GM23248 (cell line): ENCODE measurements at regions not wholly inside any gene's neighbourhood (a gene's known extent, or its start where the extent isn't known, plus 50 kb on each side); places are given as distances from the start of the nearest gene placed in this dataset.

Source experiments
- DNase-seq: peaks from one replicate; pipeline ENCODE4 v3.0.0-alpha.2; 2015
- H2AFZ ChIP-seq: fragments of 200-600 bp; sonication (generic); 2 replicates; pipeline ENCODE4 v1.6.1; 2016; ENCODE audit warnings: antibody characterized with exemption
- H3F3A ChIP-seq: fragments of 200-600 bp; sonication (generic); 2 replicates; pipeline ENCODE4 v1.6.1; 2016; ENCODE audit warnings: mild to moderate bottlenecking, antibody characterized with exemption, mixed run types; ENCODE audit not compliant: insufficient read depth
- H3K27ac ChIP-seq: fragments of 200-600 bp; sonication (generic); 2 replicates; pipeline ENCODE4 v1.5.1; 2016; ENCODE audit warnings: mild to moderate bottlenecking
- H3K27me3 ChIP-seq: fragments of 200-600 bp; sonication (generic); replicated peaks from 2 replicates; pipeline ENCODE4 v1.6.1; 2016; ENCODE audit warnings: mild to moderate bottlenecking; ENCODE audit not compliant: insufficient read depth
- H3K36me3 ChIP-seq: fragments of 200-600 bp; sonication (generic); 2 replicates; pipeline ENCODE4 v1.6.1; 2016; ENCODE audit warnings: low read depth, mild to moderate bottlenecking
- H3K4me1 ChIP-seq: fragments of 200-600 bp; sonication (generic); 2 replicates; pipeline ENCODE4 v1.6.1; 2016; ENCODE audit warnings: mild to moderate bottlenecking; ENCODE audit not compliant: insufficient read depth
- H3K4me2 ChIP-seq: fragments of 200-600 bp; sonication (generic); one replicate; pipeline ENCODE4 v1.6.1; 2016; ENCODE audit warnings: mild to moderate bottlenecking; ENCODE audit not compliant: unreplicated experiment
- H3K4me3 ChIP-seq: fragments of 200-600 bp; sonication (generic); 2 replicates; pipeline ENCODE4 v1.5.1; 2016; ENCODE audit warnings: mild to moderate bottlenecking
- H3K79me2 ChIP-seq: fragments of 200-600 bp; sonication (generic); 2 replicates; pipeline ENCODE4 v1.6.1; 2016; ENCODE audit warnings: mild to moderate bottlenecking; ENCODE audit not compliant: insufficient read depth
- H3K9ac ChIP-seq: fragments of 200-600 bp; sonication (generic); 2 replicates; pipeline ENCODE4 v1.6.1; 2016; ENCODE audit warnings: mild to moderate bottlenecking
- H3K9me2 ChIP-seq: fragments of 200-600 bp; sonication (generic); 2 replicates; pipeline ENCODE4 v1.6.1; 2016; ENCODE audit warnings: mixed run types, mild to moderate bottlenecking, moderate library complexity; ENCODE audit not compliant: insufficient read depth
- H3K9me3 ChIP-seq: fragments of 200-600 bp; sonication (generic); one replicate; pipeline ENCODE4 v1.6.1; 2017; ENCODE audit warnings: low read depth
- H4K20me1 ChIP-seq: fragments of 200-600 bp; sonication (generic); 2 replicates; pipeline ENCODE4 v1.6.0; 2016; ENCODE audit not compliant: insufficient read depth
- EZH2 ChIP-seq: fragments of 200-600 bp; sonication (generic); IDR thresholded peaks from 2 replicates; pipeline ENCODE4 v1.6.1; 2018; ENCODE audit warnings: antibody characterized with exemption, mild to moderate bottlenecking; ENCODE audit not compliant: insufficient read depth, poor library complexity, severe bottlenecking
- EZH2phosphoT487 ChIP-seq: fragments of 200-600 bp; sonication (generic); IDR thresholded peaks from 2 replicates; pipeline ENCODE4 v1.6.1; 2018; ENCODE audit warnings: antibody characterized with exemption, moderate library complexity, mild to moderate bottlenecking, low read depth; ENCODE audit not compliant: insufficient read depth
- WGBS, 2 experiments: methylation state at CpG; one replicate each; pipeline ENCODE4 v1.1.6; 2015 to 2017; ENCODE audit warnings: low lambda C conversion rate in 2 of 2, low coverage in 1 of 2; ENCODE audit errors: missing lambda C conversion rate in 2 of 2; 5-methylcytosine and 5-hydroxymethylcytosine counted together
- in situ Hi-C: fragments of 300-500 bp; cut with MboI; formaldehyde crosslinking; loops from 2 replicates; pipeline ENCODE4 v1.15.0; 2020

GRCh38 chr12:131218026-131218922 lies 264.6 kb downstream of the ADGRD1 start:
- Histone ChIP-seq H3K9ac (no peak overlapping the region), H3K36me3 (no peaks in the 10 kb centered on the region), H3K27ac (no peak overlapping the region), H3K4me3 (no peak overlapping the region), H3K4me2 (no peak overlapping the region), H3K4me1 (no peaks in the 10 kb centered on the region), H3K9me2 (no peaks in the 10 kb centered on the region), H2AFZ (no peak overlapping the region), H3K27me3 (peaks cover 5% of the 10 kb centered on the region; the same call in 1 of the 2 replicates), H3K79me2 (no peaks in the 10 kb centered on the region), H3K9me3 (no peaks in the 10 kb centered on the region), H3F3A (no peaks in the 10 kb centered on the region), H4K20me1 (no peaks in the 10 kb centered on the region)
- WGBS, 2 experiments, result 51 to 52% methylated on average over 25 of the region's 27 CpGs
- no peak for TF ChIP-seq EZH2phosphoT487
- no peak for TF ChIP-seq EZH2
- DNase-seq, result no peak
- in situ Hi-C loops, result no loop called here

GRCh38 chr12:131218923-131219669 lies 265.4 kb downstream of the ADGRD1 start:
- no peaks in the 10 kb centered on the region for H3K9me2 ChIP-seq
- H3K9ac ChIP-seq, result no peak overlapping the region
- in situ Hi-C loops, result no loop called here
- H3K4me2 ChIP-seq, result no peak overlapping the region
- TF ChIP-seq EZH2phosphoT487, result no peak
- TF ChIP-seq EZH2, result no peak
- no peak overlapping the region for H2AFZ ChIP-seq
- no peaks in the 10 kb centered on the region for H3F3A ChIP-seq
- H3K27me3 ChIP-seq, result peaks cover 5% of the 10 kb centered on the region; the same call in 1 of the 2 replicates
- no peaks in the 10 kb centered on the region for H3K4me1 ChIP-seq
- 46 to 47% methylated on average over 9 to 15 of the region's 15 CpGs for WGBS, 2 experiments
- no peak overlapping the region for H3K27ac ChIP-seq
- H3K36me3 ChIP-seq, result no peaks in the 10 kb centered on the region
- H3K4me3 ChIP-seq, result no peak overlapping the region
- H3K79me2 ChIP-seq, result no peaks in the 10 kb centered on the region
- H3K9me3 ChIP-seq, result no peaks in the 10 kb centered on the region
- H4K20me1 ChIP-seq, result no peaks in the 10 kb centered on the region
- DNase-seq, result no peak

GRCh38 chr12:131219670-131220330 lies 266.1 kb downstream of the ADGRD1 start:
- Histone ChIP-seq H3K27me3 (peaks cover 5% of the 10 kb centered on the region; the same call in 1 of the 2 replicates), H3K9me3 (no peaks in the 10 kb centered on the region), H3K4me2 (no peak overlapping the region), H2AFZ (no peak overlapping the region), H3K27ac (no peak overlapping the region), H3K9me2 (no peaks in the 10 kb centered on the region), H3K36me3 (no peaks in the 10 kb centered on the region), H4K20me1 (no peaks in the 10 kb centered on the region), H3F3A (no peaks in the 10 kb centered on the region), H3K9ac (no peak overlapping the region), H3K4me1 (no peaks in the 10 kb centered on the region), H3K79me2 (no peaks in the 10 kb centered on the region), H3K4me3 (no peak overlapping the region)
- no peak for DNase-seq
- in situ Hi-C loops, result no loop called here
- WGBS, 2 experiments, result 44 to 47% methylated on average over 9 to 11 of the region's 11 CpGs
- TF ChIP-seq EZH2phosphoT487 (no peak), EZH2 (no peak)

GRCh38 chr12:131220331-131220685 lies 266.6 kb downstream of the ADGRD1 start:
- no peak for DNase-seq
- TF ChIP-seq EZH2, result no peak
- TF ChIP-seq EZH2phosphoT487, result no peak
- Histone ChIP-seq H3K9me3 (no peaks in the 10 kb centered on the region), H3F3A (no peaks in the 10 kb centered on the region), H3K79me2 (no peaks in the 10 kb centered on the region), H3K27ac (no peak overlapping the region), H3K4me1 (no peaks in the 10 kb centered on the region), H3K9ac (no peak overlapping the region), H3K4me3 (no peak overlapping the region), H2AFZ (no peak overlapping the region), H4K20me1 (no peaks in the 10 kb centered on the region), H3K27me3 (peaks cover 5% of the 10 kb centered on the region; the same call in 1 of the 2 replicates), H3K36me3 (no peaks in the 10 kb centered on the region), H3K9me2 (no peaks in the 10 kb centered on the region), H3K4me2 (no peak overlapping the region)
- in situ Hi-C loops, result no loop called here
- WGBS, 2 experiments, result 88 to 89% methylated on average over 6 of the region's 6 CpGs
